Epithelial cell of esophagus (primary cell): ENCODE measurements at regions not wholly inside any gene's neighbourhood (a gene's known extent, or its start where the extent isn't known, plus 50 kb on each side); places are given as distances from the start of the nearest gene placed in this dataset.

ENCODE experiments used
- DNase-seq: peaks from one replicate; pipeline ENCODE4 v3.0.0; 2010; ENCODE audit warnings: low read depth
- H3K4me3 ChIP-seq: 2 replicates; pipeline ENCODE4 v1.5.1; 2011; ENCODE audit warnings: mild to moderate bottlenecking, low read length, control low read depth
- CTCF ChIP-seq: IDR thresholded peaks from 2 replicates; pipeline ENCODE4 v1.5.1; 2011; ENCODE audit warnings: low read depth, mild to moderate bottlenecking, low read length, control low read depth, inconsistent platforms; ENCODE audit not compliant: insufficient read depth; ENCODE audit errors: missing control alignments

- no peak for DNase-seq
- no peak for TF ChIP-seq CTCF
- H3K4me3 ChIP-seq: no peak overlapping the region
These were observed 307.2 kb upstream of the NDN start for GRCh38 chr15:23994273-23994672.

GRCh38 chr15:23998056-23998455 is 311.0 kb upstream of the NDN start:
- TF ChIP-seq CTCF: no peak
- no peak overlapping the region for H3K4me3 ChIP-seq
- no peak for DNase-seq

GRCh38 chr15:24008476-24008875 is 321.4 kb upstream of the NDN start:
- no peak for TF ChIP-seq CTCF
- no peak overlapping the region for H3K4me3 ChIP-seq
- DNase-seq: no peak

- TF ChIP-seq CTCF: no peak
- no peak for DNase-seq
- no peak overlapping the region for H3K4me3 ChIP-seq
These were observed 330.4 kb upstream of the NDN start for GRCh38 chr15:24017470-24017869.

GRCh38 chr15:24039683-24040082 is 352.6 kb upstream of the NDN start:
- no peak for TF ChIP-seq CTCF
- no peak overlapping the region for H3K4me3 ChIP-seq
- peak; percentile 24 for DNase-seq

GRCh38 chr15:24054547-24055245 is 367.6 kb upstream of the NDN start:
- DNase-seq: no peak
- no peak overlapping the region for H3K4me3 ChIP-seq
- no peak for TF ChIP-seq CTCF

GRCh38 chr15:24067733-24068501 is 380.8 kb upstream of the NDN start:
- TF ChIP-seq CTCF: no peak
- H3K4me3 ChIP-seq: no peak overlapping the region
- no peak for DNase-seq
